ENCODE measurements at regions not wholly inside any gene's neighbourhood (a gene's known extent, or its start where the extent isn't known, plus 50 kb on each side); places are given as distances from the start of the nearest gene placed in this dataset.

DNA sequence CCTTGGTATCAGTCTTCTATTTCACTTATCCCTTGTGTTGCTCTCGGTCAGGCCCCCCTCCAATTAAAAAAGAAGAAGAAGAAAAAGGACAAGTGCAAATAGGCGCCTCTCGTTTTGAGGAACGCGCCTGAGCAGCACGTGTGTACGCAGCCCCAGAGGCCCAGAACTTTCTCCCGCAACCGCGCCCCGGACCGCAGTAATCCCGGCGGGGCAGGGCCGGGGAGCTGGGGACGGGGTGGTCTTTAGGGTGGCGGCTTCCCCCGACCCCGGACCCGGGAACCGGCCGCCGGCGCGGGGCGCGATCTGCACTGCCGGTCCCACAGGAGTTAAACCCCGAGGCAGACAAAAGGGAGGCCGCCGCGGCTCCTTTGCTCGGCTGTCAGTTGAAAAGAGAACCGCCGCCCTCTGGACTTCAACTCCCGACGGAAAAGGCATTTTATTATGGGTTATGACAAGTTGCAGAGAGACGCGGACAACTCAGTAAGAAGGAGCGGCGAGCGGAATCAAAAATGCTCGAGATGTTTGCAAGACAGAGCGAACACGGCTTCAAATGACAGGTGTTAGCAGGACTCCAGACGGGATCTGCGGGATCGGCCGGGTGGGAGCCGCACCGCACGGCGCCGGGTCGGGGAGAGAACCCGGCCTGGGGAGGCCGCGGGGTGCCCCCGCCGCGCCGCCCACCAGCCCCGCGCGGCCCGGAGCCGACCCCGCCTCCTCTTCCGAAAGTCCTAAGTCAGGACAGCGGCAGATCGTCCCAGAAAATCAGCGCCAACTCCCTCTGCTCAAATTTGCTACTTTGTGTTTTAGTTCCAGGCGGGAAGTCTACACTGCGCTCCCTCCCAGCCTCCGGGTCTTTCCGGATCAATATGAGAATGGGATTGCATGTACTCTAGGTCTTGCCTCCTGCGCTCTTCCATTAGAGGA, 79.0 kb downstream of the NR2F2 start:
- TF ChIP-seq, protein P1, sequence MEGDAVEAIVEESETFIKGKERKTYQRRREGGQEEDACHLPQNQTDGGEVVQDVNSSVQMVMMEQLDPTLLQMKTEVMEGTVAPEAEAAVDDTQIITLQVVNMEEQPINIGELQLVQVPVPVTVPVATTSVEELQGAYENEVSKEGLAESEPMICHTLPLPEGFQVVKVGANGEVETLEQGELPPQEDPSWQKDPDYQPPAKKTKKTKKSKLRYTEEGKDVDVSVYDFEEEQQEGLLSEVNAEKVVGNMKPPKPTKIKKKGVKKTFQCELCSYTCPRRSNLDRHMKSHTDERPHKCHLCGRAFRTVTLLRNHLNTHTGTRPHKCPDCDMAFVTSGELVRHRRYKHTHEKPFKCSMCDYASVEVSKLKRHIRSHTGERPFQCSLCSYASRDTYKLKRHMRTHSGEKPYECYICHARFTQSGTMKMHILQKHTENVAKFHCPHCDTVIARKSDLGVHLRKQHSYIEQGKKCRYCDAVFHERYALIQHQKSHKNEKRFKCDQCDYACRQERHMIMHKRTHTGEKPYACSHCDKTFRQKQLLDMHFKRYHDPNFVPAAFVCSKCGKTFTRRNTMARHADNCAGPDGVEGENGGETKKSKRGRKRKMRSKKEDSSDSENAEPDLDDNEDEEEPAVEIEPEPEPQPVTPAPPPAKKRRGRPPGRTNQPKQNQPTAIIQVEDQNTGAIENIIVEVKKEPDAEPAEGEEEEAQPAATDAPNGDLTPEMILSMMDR (optimal IDR thresholded peaks at IDR 0.05 in 1 of 3, IDR thresholded peaks at IDR 0.05 in 1 of 3, conservative IDR thresholded peaks at IDR 0.05 in 1 of 3; ENCODE audit: extremely low read depth in 1 of 3, insufficient read depth in 2 of 3, low read length in 3 of 3): no peak
- TF ChIP-seq EZH2 (IDR thresholded peaks at IDR 0.05; ENCODE audit: low read length): peak; percentile 93
